OCI-LY7 (cell line): ENCODE measurements at regions not wholly inside any gene's neighbourhood (a gene's known extent, or its start where the extent isn't known, plus 50 kb on each side); places are given as distances from the start of the nearest gene placed in this dataset.

Experiments
- BruUV-seq: library from RNA; stranded (reverse); fragments of 400-500 nt; replicated peaks from 2 replicates; lab custom pipeline; 2021; lab: Mats Ljungman, UMichigan
- CTCF ChIA-PET: fragments of 300-600 bp; sonication (Branson Sonifier 250); formaldehyde crosslinking; loops from one replicate; lab custom pipeline; 2022; ENCODE audit warnings: antibody characterized with exemption; ENCODE audit not compliant: unreplicated experiment; lab: Charles Lee
- POLR2A ChIA-PET: fragments of 300-600 bp; sonication (Branson Sonifier 250); formaldehyde crosslinking; loops from one replicate; lab custom pipeline; 2022; ENCODE audit warnings: antibody characterized with exemption; lab: Charles Lee
- DNase-seq: peaks from one replicate; pipeline ENCODE4 v3.0.0-alpha.2; 2015; ENCODE audit warnings: low spot score
- H2AFZ ChIP-seq: fragments of 200-600 bp; sonication (generic), shearing (Covaris generic); 2 replicates; pipeline ENCODE4 v1.6.1; 2014; ENCODE audit warnings: mild to moderate bottlenecking, antibody characterized with exemption, low read length, moderate library complexity
- H3K27ac ChIP-seq: fragments of 200-600 bp; sonication (generic); 2 replicates; pipeline ENCODE4 v1.5.1; 2014; ENCODE audit warnings: mixed run types, low read depth, mild to moderate bottlenecking, moderate library complexity, low read length, inconsistent platforms; ENCODE audit not compliant: poor library complexity, severe bottlenecking
- H3K36me3 ChIP-seq: fragments of 200-600 bp; sonication (generic); 2 replicates; pipeline ENCODE4 v1.6.1; 2014; ENCODE audit warnings: mild to moderate bottlenecking, antibody characterized with exemption, low read length, moderate library complexity, mixed read lengths; ENCODE audit not compliant: insufficient read depth
- H3K4me1 ChIP-seq: fragments of 200-600 bp; sonication (generic); 2 replicates; pipeline ENCODE4 v1.5.1; 2014; ENCODE audit warnings: mild to moderate bottlenecking, low read length; ENCODE audit not compliant: insufficient read depth, poor library complexity, severe bottlenecking
- H3K4me2 ChIP-seq: fragments of 200-600 bp; sonication (generic); 2 replicates; pipeline ENCODE4 v1.6.1; 2014; ENCODE audit warnings: mild to moderate bottlenecking, low read length
- H3K4me3 ChIP-seq: fragments of 200-600 bp; sonication (generic); 2 replicates; pipeline ENCODE4 v1.5.1; 2014; ENCODE audit warnings: mild to moderate bottlenecking, low read depth, low read length; ENCODE audit not compliant: poor library complexity, severe bottlenecking
- H3K79me2 ChIP-seq: fragments of 200-600 bp; sonication (generic); 2 replicates; pipeline ENCODE4 v1.6.1; 2016; ENCODE audit warnings: low read depth, mild to moderate bottlenecking, low read length, moderate library complexity, mixed read lengths; ENCODE audit not compliant: insufficient read depth
- H3K9me2 ChIP-seq: fragments of 200-600 bp; sonication (generic); 2 replicates; pipeline ENCODE4 v1.6.1; 2016; ENCODE audit warnings: mild to moderate bottlenecking, low read length, mixed read lengths; ENCODE audit not compliant: insufficient read depth
- H3K9me3 ChIP-seq: fragments of 200-600 bp; sonication (generic); 2 replicates; pipeline ENCODE4 v1.6.1; 2014; ENCODE audit warnings: mild to moderate bottlenecking, mixed run types, low read length, mixed read lengths
- H4K20me1 ChIP-seq: fragments of 200-600 bp; sonication (generic); 2 replicates; pipeline ENCODE4 v1.6.1; 2014; ENCODE audit warnings: mild to moderate bottlenecking, antibody characterized with exemption, low read length, moderate library complexity, mixed read lengths; ENCODE audit not compliant: insufficient read depth
- CTCF ChIP-seq: fragments of 200-600 bp; sonication (generic); conservative IDR thresholded peaks from 2 replicates; pipeline ENCODE4 v1.5.1; 2014; ENCODE audit warnings: mild to moderate bottlenecking, antibody characterized with exemption, low read length, moderate library complexity, mixed read lengths
- EZH2phosphoT487 ChIP-seq: fragments of 200-600 bp; sonication (generic); IDR thresholded peaks from 2 replicates; pipeline ENCODE4 v1.6.1; 2018; ENCODE audit warnings: low read depth, borderline replicate concordance, mild to moderate bottlenecking, mixed run types, antibody characterized with exemption, low read length, moderate library complexity, mixed read lengths
- intact Hi-C: fragments of 100-400 bp; cut with micrococcal nuclease; formaldehyde crosslinking; loops from one replicate; pipeline ENCODE4 v1.10.0; 2022; ENCODE audit not compliant: unreplicated experiment

- H3K9me3 ChIP-seq: no peaks in the 10 kb centered on the region
- POLR2A ChIA-PET: interaction anchor here (1.3 kb wide), 1 partner anchor 28 kb away, joined by 3 read pairs; no protein-coding TSS in a partner anchor
- no peak overlapping the region for H3K4me3 ChIP-seq
- H3K9me2 ChIP-seq: no peaks in the 10 kb centered on the region
- no peaks in the 10 kb centered on the region for H4K20me1 ChIP-seq
- H2AFZ ChIP-seq: no peak overlapping the region
- CTCF ChIA-PET: no interaction called here
- H3K4me1 ChIP-seq: no peaks in the 10 kb centered on the region
- intact Hi-C loops: no loop called here
- no peaks in the 10 kb centered on the region for H3K79me2 ChIP-seq
- no peak overlapping the region for H3K4me2 ChIP-seq
- H3K36me3 ChIP-seq: no peaks in the 10 kb centered on the region
- TF ChIP-seq EZH2phosphoT487 (no peak), CTCF (no peak)
- no TSS peak for BruUV-seq
- DNase-seq: no peak
- no peak overlapping the region for H3K27ac ChIP-seq
Measured at GRCh38 chr4:127364397-127364796, 268.4 kb upstream of the INTU start.

GRCh38 chr4:127364911-127365310 lies 267.8 kb upstream of the INTU start:
- no peak overlapping the region for H3K4me3 ChIP-seq
- H3K27ac ChIP-seq: no peak overlapping the region
- H3K4me1 ChIP-seq: no peaks in the 10 kb centered on the region
- POLR2A ChIA-PET: interaction anchor here (1.3 kb wide), 1 partner anchor 27 kb away, joined by 3 read pairs; no protein-coding TSS in a partner anchor
- TF ChIP-seq CTCF (no peak), EZH2phosphoT487 (no peak)
- H3K4me2 ChIP-seq: no peak overlapping the region
- no peak overlapping the region for H2AFZ ChIP-seq
- no peak for DNase-seq
- H3K36me3 ChIP-seq: no peaks in the 10 kb centered on the region
- no peaks in the 10 kb centered on the region for H3K9me2 ChIP-seq
- H4K20me1 ChIP-seq: no peaks in the 10 kb centered on the region
- H3K79me2 ChIP-seq: no peaks in the 10 kb centered on the region
- BruUV-seq: no TSS peak
- intact Hi-C loops: no loop called here
- H3K9me3 ChIP-seq: no peaks in the 10 kb centered on the region
- CTCF ChIA-PET: no interaction called here

- H3K4me3 ChIP-seq: no peak overlapping the region
- BruUV-seq: no TSS peak
- H2AFZ ChIP-seq: no peak overlapping the region
- ChIA-PET POLR2A (no interaction called here), CTCF (no interaction called here)
- intact Hi-C loops: no loop called here
- H3K79me2 ChIP-seq: no peaks in the 10 kb centered on the region
- no peak overlapping the region for H3K4me2 ChIP-seq
- no peak overlapping the region for H3K27ac ChIP-seq
- no peak for TF ChIP-seq CTCF
- TF ChIP-seq EZH2phosphoT487: no peak
- no peak for DNase-seq
- no peaks in the 10 kb centered on the region for H3K9me2 ChIP-seq
- no peaks in the 10 kb centered on the region for H3K4me1 ChIP-seq
- H3K36me3 ChIP-seq: no peaks in the 10 kb centered on the region
- H4K20me1 ChIP-seq: no peaks in the 10 kb centered on the region
- no peaks in the 10 kb centered on the region for H3K9me3 ChIP-seq
Measured at GRCh38 chr4:127370604-127371003, 262.2 kb upstream of the INTU start.
